ENCODE measurements at regions not wholly inside any gene's neighbourhood (a gene's known extent, or its start where the extent isn't known, plus 50 kb on each side); places are given as distances from the start of the nearest gene placed in this dataset.

DNA sequence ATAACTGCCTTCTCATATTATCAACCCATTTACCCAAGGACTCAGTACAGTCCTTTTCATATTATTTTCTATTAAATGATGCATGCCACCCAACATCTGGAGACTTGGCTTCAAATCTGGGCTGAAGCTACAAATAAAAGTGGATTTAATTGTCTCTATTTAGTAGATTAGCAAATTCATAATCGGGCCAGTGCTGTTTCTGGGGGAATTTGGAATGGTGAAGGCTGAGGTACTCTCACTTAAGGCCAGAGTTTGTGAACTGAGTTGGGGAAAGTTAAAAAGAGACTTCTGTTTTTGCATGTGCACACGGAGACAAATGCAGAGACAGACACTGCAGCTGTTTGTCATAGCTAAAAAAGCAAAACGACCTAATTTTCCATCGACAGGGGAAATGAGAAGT lies 100.9 kb downstream of the PFDN4 start:
- no peak overlapping the region for H3K18ac ChIP-seq (ENCODE audit: extremely low read depth, low read length)
- FAIRE-seq (no peak), DNase-seq (ENCODE audit: low read depth in 1 of 2, low spot score in 2 of 2) (no peak)
- no peak overlapping the region for H4K5ac ChIP-seq (ENCODE audit: insufficient read length, low read depth, low read length)
- no peak overlapping the region for H2BK20ac ChIP-seq (ENCODE audit: low read length)
- H3K9ac ChIP-seq (replicated peaks in 1 of 4; ENCODE audit: extremely low read depth in 1 of 4, low read depth in 3 of 4, low read length in 3 of 4), result no peak overlapping the region
- H3K9me3 ChIP-seq (ENCODE audit: insufficient read depth in 2 of 2, low read depth in 1 of 2, low read length in 1 of 2), result no peaks in the 10 kb centered on the region
- H4K91ac ChIP-seq (replicated peaks; ENCODE audit: insufficient read length, low read length), result no peak overlapping the region
- H3K4me1 ChIP-seq (replicated peaks in 1 of 4; ENCODE audit: control insufficient read depth in 3 of 4, insufficient read depth in 4 of 4, low read length in 3 of 4), result no peaks in the 10 kb centered on the region
- no peaks in the 10 kb centered on the region for H3K36me3 ChIP-seq (ENCODE audit: control insufficient read depth in 2 of 4, insufficient read depth in 4 of 4, low read length in 3 of 4)
- H3K4me2 ChIP-seq (ENCODE audit: insufficient read depth in 1 of 2, low read depth in 2 of 2, low read length in 2 of 2), result no peak overlapping the region
- H4K20me1 ChIP-seq (replicated peaks in 1 of 2; ENCODE audit: control insufficient read depth in 1 of 2, insufficient read depth in 2 of 2, low read length in 2 of 2), result no peaks in the 10 kb centered on the region
- no peak overlapping the region for H2AK5ac ChIP-seq (ENCODE audit: low read depth, low read length)
- H3K79me2 ChIP-seq (ENCODE audit: control insufficient read depth in 1 of 2, insufficient read depth in 2 of 2, low read length in 2 of 2), result no peaks in the 10 kb centered on the region
- no peak overlapping the region for H4K8ac ChIP-seq (ENCODE audit: extremely low read depth, insufficient read depth, low read length)
- H3K14ac ChIP-seq (ENCODE audit: insufficient read length), result no peak overlapping the region
- ChIA-PET CTCF (ENCODE audit: partially characterized antibody) (interaction anchor here (1.0 kb wide), 1 partner anchor 95 kb away, joined by 3 read pairs; no protein-coding TSS in a partner anchor), POLR2A (ENCODE audit: partially characterized antibody) (no interaction called here)
- H2BK15ac ChIP-seq (ENCODE audit: low read length), result no peak overlapping the region
- no peak overlapping the region for H3K4ac ChIP-seq (replicated peaks; ENCODE audit: insufficient read length, low read depth, low read length)
- no peak overlapping the region for H3K56ac ChIP-seq (replicated peaks; ENCODE audit: insufficient read length, low read depth, low read length)
- H2BK120ac ChIP-seq (replicated peaks; ENCODE audit: low read depth, low read length), result no peak overlapping the region
- no peak overlapping the region for H3K27ac ChIP-seq (ENCODE audit: low read depth, low read length)
- no peaks in the 10 kb centered on the region for H3K79me1 ChIP-seq (ENCODE audit: low read depth, low read length)
- no peak overlapping the region for H2BK12ac ChIP-seq (ENCODE audit: low read depth, low read length)
- WGBS, 2 experiments (ENCODE audit: extremely low coverage in 1 of 2, insufficient coverage in 1 of 2, insufficient read length in 1 of 2, insufficient replicate concordance in 2 of 2, low coverage in 1 of 2, low lambda C conversion rate in 2 of 2, missing lambda C conversion rate in 1 of 2), result 88% methylated on average over 4 of the region's 4 CpGs; no CpG with 5 or more reads in 1 of the 2 experiments
- no peak overlapping the region for H2AFZ ChIP-seq (ENCODE audit: low read length)
- no peaks in the 10 kb centered on the region for H3K27me3 ChIP-seq (replicated peaks in 1 of 4; ENCODE audit: control insufficient read depth in 3 of 4, extremely low read depth in 1 of 4, insufficient read depth in 3 of 4, low read length in 3 of 4)
- H2BK5ac ChIP-seq (ENCODE audit: low read depth, low read length), result no peak overlapping the region
- no peak overlapping the region for H3K23ac ChIP-seq (ENCODE audit: insufficient read length)
- H3K23me2 ChIP-seq (ENCODE audit: low read depth, low read length), result no peaks in the 10 kb centered on the region
- no peak overlapping the region for H3K4me3 ChIP-seq (ENCODE audit: extremely low read depth in 1 of 4, insufficient read depth in 2 of 4, low read depth in 3 of 4, low read length in 4 of 4)
- TF ChIP-seq, protein P1, sequence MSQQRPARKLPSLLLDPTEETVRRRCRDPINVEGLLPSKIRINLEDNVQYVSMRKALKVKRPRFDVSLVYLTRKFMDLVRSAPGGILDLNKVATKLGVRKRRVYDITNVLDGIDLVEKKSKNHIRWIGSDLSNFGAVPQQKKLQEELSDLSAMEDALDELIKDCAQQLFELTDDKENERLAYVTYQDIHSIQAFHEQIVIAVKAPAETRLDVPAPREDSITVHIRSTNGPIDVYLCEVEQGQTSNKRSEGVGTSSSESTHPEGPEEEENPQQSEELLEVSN (IDR thresholded peaks at IDR 0.05), result no peak
- TF ChIP-seq BRCA1 (IDR thresholded peaks at IDR 0.05; ENCODE audit: low read depth, low read length) (no peak), RAD21 (IDR thresholded peaks at IDR 0.05 in 1 of 2, conservative IDR thresholded peaks at IDR 0.05 in 1 of 2; ENCODE audit: low read depth in 2 of 2, low read length in 2 of 2) (no peak), CTBP2 (IDR thresholded peaks at IDR 0.05; ENCODE audit: borderline replicate concordance, insufficient read depth, insufficient read length, low read length) (no peak)

Measured in H1 (cell line).